OCI-LY1 (cell line): ENCODE measurements at regions not wholly inside any gene's neighbourhood (a gene's known extent, or its start where the extent isn't known, plus 50 kb on each side); places are given as distances from the start of the nearest gene placed in this dataset.

Source experiments
- CTCF ChIP-seq: fragments of 200-600 bp; sonication (generic), shearing (Covaris generic); IDR thresholded peaks from 2 replicates; pipeline ENCODE4 v1.5.1; 2017; ENCODE audit warnings: mild to moderate bottlenecking, antibody characterized with exemption, low read length, moderate library complexity, mixed read lengths
- EZH2 ChIP-seq: fragments of 200-600 bp; sonication (generic), shearing (Covaris generic); IDR thresholded peaks from 2 replicates; pipeline ENCODE4 v1.8.0; 2017; ENCODE audit warnings: borderline replicate concordance, mixed run types, mild to moderate bottlenecking, antibody characterized with exemption, low read length, moderate library complexity, mixed read lengths

- TF ChIP-seq CTCF (no peak), EZH2 (no peak)
Measured at GRCh38 chr1:216925962-216926625, 202.9 kb upstream of the ESRRG start.
